PC-9 (cell line): ENCODE measurements at regions not wholly inside any gene's neighbourhood (a gene's known extent, or its start where the extent isn't known, plus 50 kb on each side); places are given as distances from the start of the nearest gene placed in this dataset.

Experiments
- BruUV-seq: library from RNA; stranded (reverse); fragments of 400-500 nt; replicated peaks from 2 replicates; lab custom pipeline; 2021; lab: Mats Ljungman, UMichigan
- CTCF ChIA-PET: fragments of 300-600 bp; sonication (Branson Sonifier 250); formaldehyde crosslinking; loops from one replicate; lab custom pipeline; 2022; ENCODE audit warnings: antibody characterized with exemption; lab: Charles Lee
- POLR2A ChIA-PET: fragments of 300-600 bp; sonication (Branson Sonifier 250); formaldehyde crosslinking; loops from one replicate; lab custom pipeline; 2022; ENCODE audit warnings: antibody characterized with exemption; ENCODE audit not compliant: unreplicated experiment; lab: Charles Lee
- DNase-seq, 2 experiments: peaks; one replicate each; pipeline versions ENCODE4 v3.0.0 to v3.0.0-alpha.2; 2015 to 2022; ENCODE audit warnings: mixed read lengths in 1 of 2
- H2AFZ ChIP-seq: fragments of 200-600 bp; sonication (generic); 2 replicates; pipeline ENCODE4 v1.8.1; 2017; ENCODE audit warnings: antibody characterized with exemption
- H3F3A ChIP-seq: fragments of 200-600 bp; sonication (generic); 2 replicates; pipeline ENCODE4 v1.8.1; 2017; ENCODE audit warnings: antibody characterized with exemption, mild to moderate bottlenecking, low read depth; ENCODE audit not compliant: insufficient read depth
- H3K27ac ChIP-seq: fragments of 200-600 bp; sonication (generic); 2 replicates; pipeline ENCODE4 v1.6.1; 2016; ENCODE audit warnings: mixed run types
- H3K27me3 ChIP-seq: fragments of 200-600 bp; sonication (generic); 2 replicates; pipeline ENCODE4 v1.6.1; 2016; ENCODE audit warnings: low read depth, mixed run types; ENCODE audit not compliant: insufficient read depth
- H3K36me3 ChIP-seq: fragments of 200-600 bp; sonication (generic); 2 replicates; pipeline ENCODE4 v1.6.1; 2016; ENCODE audit warnings: low read depth, mixed run types
- H3K4me1 ChIP-seq: fragments of 200-600 bp; sonication (generic); replicated peaks from 2 replicates; pipeline ENCODE4 v1.6.1; 2016; ENCODE audit warnings: mixed run types; ENCODE audit not compliant: insufficient read depth
- H3K4me2 ChIP-seq: fragments of 200-600 bp; sonication (generic); 2 replicates; pipeline ENCODE4 v1.6.1; 2017; ENCODE audit warnings: mixed run types
- H3K4me3 ChIP-seq: fragments of 200-600 bp; sonication (generic); 2 replicates; pipeline ENCODE4 v1.6.1; 2016; ENCODE audit warnings: mixed run types
- H3K79me2 ChIP-seq: fragments of 200-600 bp; sonication (generic); 2 replicates; pipeline ENCODE4 v1.6.1; 2017; ENCODE audit warnings: low read depth, mixed run types
- H3K9me2 ChIP-seq: fragments of 200-600 bp; sonication (generic); 2 replicates; pipeline ENCODE4 v1.8.1; 2017; ENCODE audit warnings: mild to moderate bottlenecking; ENCODE audit not compliant: insufficient read depth
- H3K9me3 ChIP-seq: fragments of 200-600 bp; sonication (generic); 2 replicates; pipeline ENCODE4 v1.8.1; 2016; ENCODE audit warnings: low read depth; ENCODE audit not compliant: insufficient read depth
- H4K20me1 ChIP-seq: fragments of 200-600 bp; sonication (generic); 2 replicates; pipeline ENCODE4 v1.8.1; 2017; ENCODE audit not compliant: insufficient read depth
- EZH2 ChIP-seq: fragments of 200-600 bp; sonication (generic); IDR thresholded peaks from 2 replicates; pipeline ENCODE4 v1.8.0; 2017; ENCODE audit warnings: antibody characterized with exemption, low read depth
- intact Hi-C: fragments of 100-400 bp; cut with micrococcal nuclease; formaldehyde crosslinking; loops from one replicate; pipeline ENCODE4 v1.10.0; 2022; ENCODE audit not compliant: unreplicated experiment
- TF ChIP-seq, protein P1 (sequence below): fragments of 200-600 bp; sonication (generic); conservative IDR thresholded peaks from 2 replicates; pipeline ENCODE4 v1.6.1; 2017; ENCODE audit warnings: mixed run types, antibody characterized with exemption, mild to moderate bottlenecking, moderate library complexity

DNA sequence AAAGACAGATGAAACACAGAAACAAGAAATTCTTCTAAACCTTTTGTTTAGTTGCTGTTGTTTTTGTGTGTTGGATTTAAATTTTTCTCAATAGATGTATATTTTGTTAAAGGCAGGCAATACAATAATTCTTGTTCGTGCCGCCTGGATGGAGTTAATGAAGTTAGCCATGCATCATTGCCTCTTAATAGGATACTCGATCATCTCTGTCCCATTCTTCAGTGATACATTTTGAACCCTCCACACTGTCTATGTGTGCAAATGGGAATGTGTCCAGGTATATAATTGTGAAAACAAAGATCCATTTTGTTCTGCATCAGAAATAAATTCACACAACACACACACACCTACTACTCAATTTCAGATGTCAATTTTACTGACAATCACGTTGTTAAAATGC lies 186.6 kb upstream of the ADAMTS16 start:
- H3K9me3 ChIP-seq = no peaks in the 10 kb centered on the region; the same call in 1 of the 2 replicates
- no peaks in the 10 kb centered on the region for H4K20me1 ChIP-seq
- no TSS peak for BruUV-seq
- H3F3A ChIP-seq = no peaks in the 10 kb centered on the region
- no peak for DNase-seq
- POLR2A ChIA-PET = no interaction called here
- no peak overlapping the region for H3K4me2 ChIP-seq
- no peaks in the 10 kb centered on the region for H3K9me2 ChIP-seq
- TF ChIP-seq, protein P1, sequence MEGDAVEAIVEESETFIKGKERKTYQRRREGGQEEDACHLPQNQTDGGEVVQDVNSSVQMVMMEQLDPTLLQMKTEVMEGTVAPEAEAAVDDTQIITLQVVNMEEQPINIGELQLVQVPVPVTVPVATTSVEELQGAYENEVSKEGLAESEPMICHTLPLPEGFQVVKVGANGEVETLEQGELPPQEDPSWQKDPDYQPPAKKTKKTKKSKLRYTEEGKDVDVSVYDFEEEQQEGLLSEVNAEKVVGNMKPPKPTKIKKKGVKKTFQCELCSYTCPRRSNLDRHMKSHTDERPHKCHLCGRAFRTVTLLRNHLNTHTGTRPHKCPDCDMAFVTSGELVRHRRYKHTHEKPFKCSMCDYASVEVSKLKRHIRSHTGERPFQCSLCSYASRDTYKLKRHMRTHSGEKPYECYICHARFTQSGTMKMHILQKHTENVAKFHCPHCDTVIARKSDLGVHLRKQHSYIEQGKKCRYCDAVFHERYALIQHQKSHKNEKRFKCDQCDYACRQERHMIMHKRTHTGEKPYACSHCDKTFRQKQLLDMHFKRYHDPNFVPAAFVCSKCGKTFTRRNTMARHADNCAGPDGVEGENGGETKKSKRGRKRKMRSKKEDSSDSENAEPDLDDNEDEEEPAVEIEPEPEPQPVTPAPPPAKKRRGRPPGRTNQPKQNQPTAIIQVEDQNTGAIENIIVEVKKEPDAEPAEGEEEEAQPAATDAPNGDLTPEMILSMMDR = no peak
- no peak for TF ChIP-seq EZH2
- H2AFZ ChIP-seq = no peak overlapping the region
- intact Hi-C loops = no loop called here
- no peaks in the 10 kb centered on the region for H3K4me1 ChIP-seq
- no peaks in the 10 kb centered on the region for H3K36me3 ChIP-seq
- CTCF ChIA-PET = no interaction called here
- H3K79me2 ChIP-seq = no peaks in the 10 kb centered on the region
- H3K27me3 ChIP-seq = peaks cover 86% of the 10 kb centered on the region
- H3K4me3 ChIP-seq = no peak overlapping the region
- H3K27ac ChIP-seq = no peak overlapping the region

- Histone ChIP-seq H3K27ac (no peak overlapping the region), H2AFZ (no peak overlapping the region), H3K9me2 (no peaks in the 10 kb centered on the region), H3K4me3 (no peak overlapping the region), H3K4me2 (no peak overlapping the region), H3F3A (no peaks in the 10 kb centered on the region), H3K36me3 (no peaks in the 10 kb centered on the region), H4K20me1 (no peaks in the 10 kb centered on the region; the same call in 1 of the 2 replicates), H3K9me3 (no peaks in the 10 kb centered on the region; the same call in 1 of the 2 replicates), H3K79me2 (no peaks in the 10 kb centered on the region), H3K4me1 (no peaks in the 10 kb centered on the region), H3K27me3 (peaks cover 86% of the 10 kb centered on the region)
- POLR2A ChIA-PET = no interaction called here
- BruUV-seq = no TSS peak
- no peak for TF ChIP-seq EZH2
- TF ChIP-seq, protein P1 = no peak
- DNase-seq = no peak
- CTCF ChIA-PET = no interaction called here
- intact Hi-C loops = no loop called here
Measured at GRCh38 chr5:4954048-4954447, 186.1 kb upstream of the ADAMTS16 start.

GRCh38 chr5:4963265-4963664 lies 176.9 kb upstream of the ADAMTS16 start:
- CTCF ChIA-PET = no interaction called here
- POLR2A ChIA-PET = no interaction called here
- Histone ChIP-seq H3K79me2 (no peaks in the 10 kb centered on the region), H3K4me3 (no peak overlapping the region), H3K27me3 (peaks cover 20% of the 10 kb centered on the region), H3K27ac (no peak overlapping the region), H2AFZ (no peak overlapping the region), H3F3A (no peaks in the 10 kb centered on the region), H3K4me1 (no peaks in the 10 kb centered on the region), H3K4me2 (no peak overlapping the region), H3K36me3 (no peaks in the 10 kb centered on the region), H3K9me2 (no peaks in the 10 kb centered on the region), H4K20me1 (no peaks in the 10 kb centered on the region; the same call in 1 of the 2 replicates), H3K9me3 (no peaks in the 10 kb centered on the region; the same call in 1 of the 2 replicates)
- no peak for TF ChIP-seq EZH2
- TF ChIP-seq, protein P1 = no peak
- DNase-seq = no peak
- intact Hi-C loops = no loop called here
- BruUV-seq = no TSS peak
